Fibroblast of lung (primary cell): ENCODE measurements at regions not wholly inside any gene's neighbourhood (a gene's known extent, or its start where the extent isn't known, plus 50 kb on each side); places are given as distances from the start of the nearest gene placed in this dataset.

Experiments used
- DNase-seq, 2 donors: peaks; one replicate each; pipeline versions ENCODE4 v3.0.0 to v3.0.0-alpha.2; 2010; ENCODE audit warnings: low read depth in 2 of 2
- H2AFZ ChIP-seq: 2 replicates; pipeline ENCODE4 v1.5.1; 2012; ENCODE audit warnings: low read length, control low read depth, inconsistent platforms
- H3K27ac ChIP-seq: 2 replicates; pipeline ENCODE4 v1.5.1; 2011; ENCODE audit warnings: low read length, control low read depth; ENCODE audit not compliant: insufficient read depth
- H3K27me3 ChIP-seq: 2 replicates; pipeline ENCODE4 v1.5.1; 2011; ENCODE audit warnings: mild to moderate bottlenecking, low read length; ENCODE audit not compliant: control insufficient read depth, insufficient read depth
- H3K36me3 ChIP-seq: 2 replicates; pipeline ENCODE4 v1.5.1; 2011; ENCODE audit warnings: low read length; ENCODE audit not compliant: control insufficient read depth, insufficient read depth
- H3K4me1 ChIP-seq: 2 replicates; pipeline ENCODE4 v1.5.1; 2011; ENCODE audit warnings: low read length; ENCODE audit not compliant: control insufficient read depth, insufficient read depth; ENCODE audit errors: extremely low read depth
- H3K4me2 ChIP-seq: 2 replicates; pipeline ENCODE4 v1.5.1; 2011; ENCODE audit warnings: low read length, control low read depth; ENCODE audit not compliant: insufficient read depth; ENCODE audit errors: extremely low read depth
- H3K4me3 ChIP-seq, 4 experiments: fragments of 200-600 bp in 1 of 4; sonication (generic) in 1 of 4; replicated peaks in 1 of 4; 2 replicates each; pipeline ENCODE4 v1.5.1; 2011 to 2016; ENCODE audit warnings: low read length in 4 of 4, low read depth in 3 of 4, mild to moderate bottlenecking in 3 of 4, control low read depth in 2 of 4, inconsistent platforms in 1 of 4, mixed read lengths in 1 of 4; ENCODE audit not compliant: insufficient read depth in 1 of 4; ENCODE audit errors: control extremely low read depth in 1 of 4
- H3K79me2 ChIP-seq: 2 replicates; pipeline ENCODE4 v1.5.1; 2012; ENCODE audit warnings: mild to moderate bottlenecking, low read length, inconsistent platforms; ENCODE audit not compliant: control insufficient read depth, insufficient read depth
- H3K9ac ChIP-seq: 2 replicates; pipeline ENCODE4 v1.5.1; 2011; ENCODE audit warnings: mild to moderate bottlenecking, low read length, control low read depth; ENCODE audit not compliant: insufficient read depth
- H3K9me3 ChIP-seq: 2 replicates; pipeline ENCODE4 v1.5.1; 2012; ENCODE audit warnings: low read depth, low read length; ENCODE audit not compliant: control insufficient read depth, insufficient read depth
- H4K20me1 ChIP-seq: 2 replicates; pipeline ENCODE4 v1.5.1; 2011; ENCODE audit warnings: low read length; ENCODE audit not compliant: control insufficient read depth, insufficient read depth; ENCODE audit errors: extremely low read depth
- EZH2 ChIP-seq: IDR thresholded peaks from 2 replicates; pipeline ENCODE4 v1.5.1; 2012; ENCODE audit warnings: low read length, control low read depth, mild to moderate bottlenecking; ENCODE audit errors: missing control alignments
- TF ChIP-seq, protein P1 (sequence below), 2 donors: IDR thresholded peaks in 1 of 2; conservative IDR thresholded peaks in 1 of 2; 1 replicate in 1 of 2; 2 replicates in 1 of 2; pipeline ENCODE4 v1.5.1; 2011 to 2012; ENCODE audit warnings: low read length in 2 of 2, control low read depth in 1 of 2, inconsistent platforms in 1 of 2, low read depth in 1 of 2, mild to moderate bottlenecking in 1 of 2

DNA sequence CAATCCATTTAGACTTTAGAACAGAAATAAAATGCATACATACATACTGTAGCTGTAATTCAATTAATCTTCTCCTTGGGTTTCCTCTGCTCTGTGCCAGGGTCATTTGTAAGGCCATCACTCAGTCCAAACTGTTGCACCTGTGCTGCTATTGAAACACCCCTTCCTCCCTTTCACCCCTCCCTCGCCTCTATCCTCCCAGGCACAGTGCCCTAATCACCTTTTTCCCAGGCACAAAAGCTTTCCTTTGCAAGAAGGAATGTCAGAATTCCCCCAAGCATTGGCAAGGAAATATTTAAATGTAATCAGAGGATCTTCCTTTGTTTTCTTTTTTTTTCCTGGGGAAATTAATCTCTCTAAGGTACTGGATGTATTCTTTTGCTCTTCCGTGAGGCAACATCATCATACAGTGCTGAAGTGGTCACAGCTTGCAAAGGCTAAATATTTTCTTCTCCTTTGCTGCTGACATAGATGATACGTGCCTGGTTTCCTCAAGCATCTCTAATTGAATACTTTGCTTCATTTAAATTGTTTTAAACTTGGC, 339.3 kb upstream of the NR5A2 start:
- no peak overlapping the region for H3K4me3 ChIP-seq
- no peaks in the 10 kb centered on the region for H3K9me3 ChIP-seq
- no peaks in the 10 kb centered on the region for H3K27me3 ChIP-seq
- no peaks in the 10 kb centered on the region for H4K20me1 ChIP-seq
- peak in 1 of 2 donors; percentile 27 for DNase-seq
- no peak for TF ChIP-seq EZH2
- TF ChIP-seq, protein P1, sequence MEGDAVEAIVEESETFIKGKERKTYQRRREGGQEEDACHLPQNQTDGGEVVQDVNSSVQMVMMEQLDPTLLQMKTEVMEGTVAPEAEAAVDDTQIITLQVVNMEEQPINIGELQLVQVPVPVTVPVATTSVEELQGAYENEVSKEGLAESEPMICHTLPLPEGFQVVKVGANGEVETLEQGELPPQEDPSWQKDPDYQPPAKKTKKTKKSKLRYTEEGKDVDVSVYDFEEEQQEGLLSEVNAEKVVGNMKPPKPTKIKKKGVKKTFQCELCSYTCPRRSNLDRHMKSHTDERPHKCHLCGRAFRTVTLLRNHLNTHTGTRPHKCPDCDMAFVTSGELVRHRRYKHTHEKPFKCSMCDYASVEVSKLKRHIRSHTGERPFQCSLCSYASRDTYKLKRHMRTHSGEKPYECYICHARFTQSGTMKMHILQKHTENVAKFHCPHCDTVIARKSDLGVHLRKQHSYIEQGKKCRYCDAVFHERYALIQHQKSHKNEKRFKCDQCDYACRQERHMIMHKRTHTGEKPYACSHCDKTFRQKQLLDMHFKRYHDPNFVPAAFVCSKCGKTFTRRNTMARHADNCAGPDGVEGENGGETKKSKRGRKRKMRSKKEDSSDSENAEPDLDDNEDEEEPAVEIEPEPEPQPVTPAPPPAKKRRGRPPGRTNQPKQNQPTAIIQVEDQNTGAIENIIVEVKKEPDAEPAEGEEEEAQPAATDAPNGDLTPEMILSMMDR (conservative IDR thresholded peaks at IDR 0.05 in 1 of 2, IDR thresholded peaks at IDR 0.05 in 1 of 2; ENCODE audit: low read depth in 1 of 2, low read length in 2 of 2), result no peak
- no peaks in the 10 kb centered on the region for H3K36me3 ChIP-seq
- no peak overlapping the region for H3K27ac ChIP-seq
- no peak overlapping the region for H3K9ac ChIP-seq
- no peak overlapping the region for H2AFZ ChIP-seq
- peaks cover 3% of the 10 kb centered on the region for H3K4me1 ChIP-seq
- H3K79me2 ChIP-seq, result no peaks in the 10 kb centered on the region
- H3K4me2 ChIP-seq, result no peak overlapping the region

GRCh38 chr1:199688774-199689173, 338.7 kb upstream of the NR5A2 start:
- Histone ChIP-seq H3K79me2 (no peaks in the 10 kb centered on the region), H3K9me3 (no peaks in the 10 kb centered on the region), H3K27me3 (no peaks in the 10 kb centered on the region), H3K4me2 (no peak overlapping the region), H2AFZ (no peak overlapping the region), H3K4me1 (peaks cover 3% of the 10 kb centered on the region), H3K36me3 (no peaks in the 10 kb centered on the region), H3K9ac (no peak overlapping the region), H3K4me3 (no peak overlapping the region), H3K27ac (no peak overlapping the region), H4K20me1 (no peaks in the 10 kb centered on the region)
- no peak for DNase-seq
- TF ChIP-seq EZH2, result no peak
- TF ChIP-seq, protein P1 (conservative IDR thresholded peaks at IDR 0.05 in 1 of 2, IDR thresholded peaks at IDR 0.05 in 1 of 2; ENCODE audit: low read depth in 1 of 2, low read length in 2 of 2), result no peak

- Histone ChIP-seq H3K9ac (no peak overlapping the region), H3K4me1 (no peaks in the 10 kb centered on the region), H3K9me3 (no peaks in the 10 kb centered on the region), H4K20me1 (no peaks in the 10 kb centered on the region), H3K27ac (no peak overlapping the region), H3K4me2 (no peak overlapping the region), H3K4me3 (no peak overlapping the region), H2AFZ (no peak overlapping the region), H3K36me3 (no peaks in the 10 kb centered on the region), H3K27me3 (no peaks in the 10 kb centered on the region), H3K79me2 (no peaks in the 10 kb centered on the region)
- no peak for TF ChIP-seq EZH2
- TF ChIP-seq, protein P1 (conservative IDR thresholded peaks at IDR 0.05 in 1 of 2, IDR thresholded peaks at IDR 0.05 in 1 of 2; ENCODE audit: low read depth in 1 of 2, low read length in 2 of 2), result no peak
- DNase-seq, result peak in 1 of 2 donors; percentile 14
Measured at GRCh38 chr1:199690496-199690895, 337.0 kb upstream of the NR5A2 start.
